ENCODE measurements at regions not wholly inside any gene's neighbourhood (a gene's known extent, or its start where the extent isn't known, plus 50 kb on each side); places are given as distances from the start of the nearest gene placed in this dataset.

DNA sequence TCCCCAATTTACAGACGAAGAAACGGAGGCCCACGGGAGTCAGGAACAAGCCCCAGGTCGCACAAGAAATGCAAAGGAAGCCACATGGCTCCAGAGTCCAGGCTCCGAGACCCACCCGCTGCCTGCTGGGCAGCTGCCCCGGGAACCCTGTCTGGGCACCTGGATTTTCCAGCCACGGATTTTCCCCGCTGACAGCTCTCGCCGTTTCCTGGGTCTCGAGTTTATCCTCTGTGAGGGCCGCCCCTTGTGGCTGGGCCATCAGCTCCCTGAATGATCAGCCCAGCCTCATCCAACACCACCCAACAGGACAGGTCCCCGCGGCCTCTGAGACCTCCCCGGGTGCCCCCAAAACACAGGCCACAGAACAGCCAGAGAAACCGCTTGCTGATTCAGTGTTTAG, 189.7 kb downstream of the BRD1 start:
- Mint-ChIP-seq H3K9me3 (no peaks in the 10 kb centered on the region), H3K27me3 (no peaks in the 10 kb centered on the region), H3K4me3 (no peak overlapping the region), H3K36me3 (ENCODE audit: low read depth) (peaks cover 44% of the 10 kb centered on the region), H3K4me1 (ENCODE audit: low read depth) (peaks cover 8% of the 10 kb centered on the region), H3K27ac (no peak overlapping the region)
- DNase-seq: no peak

DNA sequence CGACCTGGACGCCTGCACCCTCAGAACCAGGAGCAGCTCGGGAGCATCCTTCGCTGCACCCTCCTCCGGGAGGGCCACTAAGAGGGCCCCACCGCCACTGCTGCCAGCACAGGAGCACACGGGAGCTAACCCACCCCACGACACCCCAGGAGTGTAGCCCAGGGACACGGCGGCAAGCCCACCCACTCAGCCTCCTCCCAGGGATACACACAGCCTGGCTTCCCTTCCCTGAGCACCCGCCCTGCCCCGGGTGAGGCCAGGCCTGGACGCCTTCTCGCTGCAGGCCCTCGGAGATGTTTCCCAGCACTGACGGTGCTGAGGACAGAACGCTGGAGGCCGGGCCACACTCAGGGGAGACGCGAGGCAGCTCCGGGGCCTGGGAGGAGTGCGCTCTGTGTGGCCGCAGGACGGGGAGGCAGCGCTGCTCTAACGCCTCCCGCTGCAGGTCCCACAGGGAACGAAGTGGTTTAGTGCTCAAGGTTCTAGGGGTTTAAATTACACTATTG, 190.4 kb downstream of the BRD1 start:
- DNase-seq: no peak
- peaks cover 6% of the 10 kb centered on the region for H3K4me1 Mint-ChIP-seq (ENCODE audit: low read depth)
- H3K4me3 Mint-ChIP-seq: no peak overlapping the region
- no peaks in the 10 kb centered on the region for H3K27me3 Mint-ChIP-seq
- H3K9me3 Mint-ChIP-seq: no peaks in the 10 kb centered on the region
- no peak overlapping the region for H3K27ac Mint-ChIP-seq
- H3K36me3 Mint-ChIP-seq (ENCODE audit: low read depth): peaks cover 44% of the 10 kb centered on the region

DNA sequence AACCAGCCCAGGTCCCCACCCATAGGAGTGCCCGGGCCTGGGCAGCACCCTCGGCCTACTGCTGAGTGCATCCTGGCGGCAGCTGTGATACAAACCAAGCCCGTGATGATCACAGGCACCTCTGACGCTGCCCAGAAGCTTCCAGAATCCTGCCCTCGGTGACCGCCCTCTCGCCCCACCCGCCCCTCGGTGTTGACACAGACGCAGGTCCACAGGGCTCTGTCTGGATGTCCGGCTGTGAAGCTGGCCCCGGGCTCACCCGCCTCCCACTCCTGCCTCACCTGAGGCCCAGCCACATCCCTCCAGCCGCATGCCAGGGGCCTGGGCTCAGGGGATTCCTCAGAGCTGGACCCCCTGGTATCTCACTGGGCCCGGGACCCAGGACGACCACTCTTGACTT, 191.0 kb downstream of the BRD1 start:
- Mint-ChIP-seq H3K27ac (no peak overlapping the region), H3K4me1 (ENCODE audit: low read depth) (peaks cover 5% of the 10 kb centered on the region), H3K27me3 (no peaks in the 10 kb centered on the region), H3K9me3 (no peaks in the 10 kb centered on the region), H3K36me3 (ENCODE audit: low read depth) (peaks cover 44% of the 10 kb centered on the region), H3K4me3 (no peak overlapping the region)
- no peak for DNase-seq

GRCh38 chr22:49636214-49636613, 191.5 kb downstream of the BRD1 start:
- Mint-ChIP-seq H3K9me3 (no peaks in the 10 kb centered on the region), H3K4me1 (ENCODE audit: low read depth) (peaks cover 2% of the 10 kb centered on the region)

DNA sequence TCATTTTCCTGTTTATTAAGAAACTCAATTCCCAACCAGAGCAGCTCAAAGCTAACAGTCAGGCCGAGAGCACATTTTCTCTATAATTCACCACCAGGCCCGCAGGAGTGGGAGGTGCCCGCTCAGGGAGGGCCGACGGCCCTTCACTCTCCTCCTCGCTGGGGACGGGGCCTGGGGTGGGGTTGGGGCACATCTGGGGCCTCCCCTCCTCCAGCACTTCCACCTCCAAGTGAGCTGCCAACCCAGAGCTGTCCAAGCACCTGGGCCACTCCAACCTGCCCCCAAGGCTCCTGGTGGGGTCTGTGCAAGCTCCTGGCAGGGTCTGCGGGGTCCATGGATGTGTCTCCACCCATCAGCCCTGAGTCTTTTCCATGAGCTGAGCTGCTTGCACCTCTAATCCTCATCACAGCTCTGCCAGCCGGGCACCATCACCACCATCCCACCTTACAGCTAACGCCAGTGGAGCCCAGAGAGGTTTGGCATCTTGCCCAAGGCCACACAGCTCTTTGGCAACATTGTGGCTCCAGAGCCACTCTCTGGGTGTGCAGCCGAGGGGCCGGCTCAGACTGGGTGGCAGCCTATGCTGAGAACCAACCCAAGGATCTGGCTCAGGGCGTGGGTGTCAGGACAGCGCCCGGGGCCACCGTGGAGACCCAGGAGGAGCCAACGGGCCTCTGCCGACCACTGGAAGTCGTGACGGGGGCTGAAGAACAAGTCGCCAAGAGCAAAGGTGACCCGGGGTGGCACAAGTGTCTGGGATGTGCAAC, 193.5 kb downstream of the BRD1 start:
- H3K4me1 Mint-ChIP-seq (ENCODE audit: low read depth): peaks cover 3% of the 10 kb centered on the region
- H3K9me3 Mint-ChIP-seq: no peaks in the 10 kb centered on the region
- DNase-seq: no peak
- H3K27ac Mint-ChIP-seq: no peak overlapping the region
- H3K36me3 Mint-ChIP-seq (ENCODE audit: low read depth): peaks cover 39% of the 10 kb centered on the region
- H3K4me3 Mint-ChIP-seq: no peak overlapping the region
- H3K27me3 Mint-ChIP-seq: no peaks in the 10 kb centered on the region

More at GRCh38 chr22:49636214-49636613, 191.5 kb downstream of the BRD1 start:
- Mint-ChIP-seq H3K36me3 (ENCODE audit: low read depth) (peaks cover 44% of the 10 kb centered on the region), H3K27ac (no peak overlapping the region), H3K27me3 (no peaks in the 10 kb centered on the region), H3K4me3 (no peak overlapping the region)
- DNase-seq: no peak

DNA sequence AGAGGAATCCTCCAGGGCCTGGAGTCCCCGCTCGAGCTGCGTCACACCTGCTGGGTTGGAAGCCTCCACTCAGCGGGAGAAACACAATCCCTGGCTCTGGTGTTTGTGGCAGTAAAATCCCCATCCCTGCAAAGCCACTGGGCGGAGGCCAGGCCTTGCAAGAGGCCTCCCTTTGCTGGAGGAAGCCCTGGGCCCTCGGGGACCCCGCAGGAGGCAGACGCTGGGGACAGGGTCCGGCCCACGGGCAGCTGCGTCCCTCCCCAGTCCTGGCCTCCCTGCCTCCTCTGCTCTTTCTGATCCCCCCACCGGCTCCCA, 194.7 kb downstream of the BRD1 start:
- Mint-ChIP-seq H3K36me3 (ENCODE audit: low read depth) (peaks cover 34% of the 10 kb centered on the region), H3K9me3 (no peaks in the 10 kb centered on the region), H3K27me3 (no peaks in the 10 kb centered on the region), H3K4me3 (no peak overlapping the region), H3K4me1 (ENCODE audit: low read depth) (peaks cover 2% of the 10 kb centered on the region), H3K27ac (no peak overlapping the region)
- no peak for DNase-seq

GRCh38 chr22:49632199-49633009, 195.3 kb downstream of the BRD1 start:
- Mint-ChIP-seq H3K4me3 (no peak overlapping the region), H3K27me3 (no peaks in the 10 kb centered on the region), H3K36me3 (ENCODE audit: low read depth) (peaks cover 31% of the 10 kb centered on the region), H3K9me3 (no peaks in the 10 kb centered on the region), H3K27ac (no peak overlapping the region), H3K4me1 (ENCODE audit: low read depth) (peaks cover 2% of the 10 kb centered on the region)
- DNase-seq: no peak

GRCh38 chr22:49630448-49630946, 197.2 kb downstream of the BRD1 start:
- DNase-seq: no peak
- Mint-ChIP-seq H3K4me1 (ENCODE audit: low read depth) (peaks cover 7% of the 10 kb centered on the region), H3K27ac (no peak overlapping the region), H3K9me3 (no peaks in the 10 kb centered on the region), H3K4me3 (no peak overlapping the region), H3K36me3 (ENCODE audit: low read depth) (peaks cover 38% of the 10 kb centered on the region), H3K27me3 (no peaks in the 10 kb centered on the region)

DNA sequence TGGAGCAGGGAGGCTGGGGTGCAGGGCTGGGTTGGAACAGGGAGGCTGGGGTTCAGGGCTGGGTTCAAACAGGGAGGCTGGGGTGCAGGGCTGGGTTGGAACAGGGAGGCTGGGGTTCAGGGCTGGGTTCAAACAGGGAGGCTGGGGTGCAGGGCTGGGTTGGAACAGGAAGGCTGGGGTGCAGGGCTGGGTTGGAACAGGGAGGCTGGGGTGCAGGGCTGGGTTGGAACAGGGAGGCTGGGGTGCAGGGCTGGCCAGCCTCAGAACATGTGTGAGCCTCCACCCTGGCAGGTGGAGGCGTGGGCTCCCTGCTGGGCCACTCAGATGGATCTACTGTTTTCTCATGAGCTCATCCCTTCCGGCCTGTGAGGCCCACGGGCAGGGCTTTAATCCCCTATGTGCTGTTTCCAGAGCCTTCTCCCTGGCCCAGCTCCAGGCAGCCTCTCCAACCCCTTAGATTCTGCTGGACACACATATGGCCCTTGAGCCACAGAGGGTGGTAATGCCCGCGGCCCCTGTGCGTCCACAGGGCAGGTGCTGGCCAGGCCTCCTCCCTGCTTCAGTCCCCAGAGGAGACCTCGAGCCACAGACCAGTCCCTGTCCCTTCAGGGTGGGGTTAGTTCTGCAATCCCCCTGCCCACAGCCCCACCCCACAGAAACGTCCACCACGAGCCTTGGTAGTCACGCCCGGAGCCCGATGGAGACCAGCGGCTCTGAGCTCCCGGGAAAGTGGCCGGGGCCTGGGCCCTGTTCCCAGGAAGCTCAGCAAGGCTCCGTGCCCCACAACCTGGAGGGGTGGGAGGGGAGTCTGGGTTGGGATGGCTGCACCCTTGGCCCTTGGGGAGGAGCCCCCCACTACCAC, 197.9 kb downstream of the BRD1 start:
- H3K27ac Mint-ChIP-seq: no peak overlapping the region
- no peaks in the 10 kb centered on the region for H3K27me3 Mint-ChIP-seq
- H3K9me3 Mint-ChIP-seq: no peaks in the 10 kb centered on the region
- peaks cover 42% of the 10 kb centered on the region for H3K36me3 Mint-ChIP-seq (ENCODE audit: low read depth)
- no peak overlapping the region for H3K4me3 Mint-ChIP-seq
- DNase-seq: no peak
- peaks cover 9% of the 10 kb centered on the region for H3K4me1 Mint-ChIP-seq (ENCODE audit: low read depth)

DNA sequence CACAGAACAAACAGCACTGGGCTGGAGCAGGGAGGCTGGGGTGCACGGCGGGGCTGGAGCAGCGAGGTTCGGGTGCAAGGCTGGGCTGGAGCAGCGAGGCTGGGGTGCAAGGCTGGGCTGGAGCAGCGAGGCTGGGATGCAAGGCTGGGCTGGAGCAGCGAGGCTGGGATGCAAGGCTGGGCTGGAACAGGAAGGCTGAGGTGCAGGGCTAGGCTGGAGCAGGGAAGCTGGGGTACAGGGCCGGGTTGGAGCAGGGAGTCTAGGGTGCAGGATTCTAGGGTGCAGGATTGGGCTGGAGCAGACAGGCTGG, 198.5 kb downstream of the BRD1 start:
- Mint-ChIP-seq H3K27me3 (no peaks in the 10 kb centered on the region), H3K27ac (no peak overlapping the region), H3K4me1 (ENCODE audit: low read depth) (peaks cover 9% of the 10 kb centered on the region)

DNA sequence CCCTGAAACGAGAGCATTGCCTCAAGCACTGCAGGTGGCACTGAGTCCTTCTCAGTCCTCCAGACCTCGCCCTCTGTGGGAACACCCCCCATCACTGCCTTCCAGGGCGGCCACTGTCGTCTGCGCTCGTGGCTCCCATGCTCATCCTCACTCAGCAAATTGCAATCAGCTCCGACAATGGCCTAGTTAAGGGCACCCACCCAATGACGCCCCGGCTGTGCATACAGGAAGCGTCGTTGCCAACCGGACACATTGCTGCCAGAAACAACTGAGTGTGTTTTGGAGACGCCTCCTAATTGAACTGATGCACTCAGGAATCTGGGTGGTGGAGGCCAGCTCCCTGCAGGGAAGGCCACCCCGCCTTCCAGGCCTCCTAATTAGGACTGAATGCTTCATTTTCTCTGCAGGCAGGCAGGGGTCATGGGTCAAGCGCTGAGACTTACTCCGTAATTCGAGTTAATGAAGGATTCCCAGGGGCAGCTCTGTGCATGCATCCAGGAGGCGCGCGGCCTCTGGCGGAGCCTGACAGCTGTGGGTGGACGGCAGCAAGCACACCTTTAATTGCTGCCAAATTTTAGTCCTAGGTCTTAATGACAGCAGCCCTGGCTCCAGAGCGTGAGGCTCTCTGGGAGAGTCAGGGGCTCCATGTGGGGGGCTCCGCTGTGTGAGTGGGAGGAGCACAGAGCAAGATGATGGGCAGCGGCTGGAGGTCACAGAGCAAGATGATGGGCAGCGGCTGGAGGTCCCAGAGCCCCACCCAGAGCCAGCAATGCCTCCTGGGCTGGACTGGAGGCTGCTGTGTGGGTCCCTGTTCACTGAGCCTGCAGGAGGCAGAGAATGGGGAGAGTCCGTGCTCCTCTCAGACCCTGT, 199.0 kb downstream of the BRD1 start:
- Mint-ChIP-seq H3K4me1 (ENCODE audit: low read depth) (peaks cover 9% of the 10 kb centered on the region), H3K4me3 (no peak overlapping the region), H3K36me3 (ENCODE audit: low read depth) (peaks cover 40% of the 10 kb centered on the region), H3K27me3 (no peaks in the 10 kb centered on the region), H3K27ac (peak overlapping the region; percentile 30), H3K9me3 (no peaks in the 10 kb centered on the region)
- DNase-seq: no peak

More for the DNA sequence above, 198.5 kb downstream of the BRD1 start:
- Mint-ChIP-seq H3K4me3 (no peak overlapping the region), H3K36me3 (ENCODE audit: low read depth) (peaks cover 41% of the 10 kb centered on the region), H3K9me3 (no peaks in the 10 kb centered on the region)
- no peak for DNase-seq

- H3K36me3 Mint-ChIP-seq (ENCODE audit: low read depth): peaks cover 39% of the 10 kb centered on the region
- no peak overlapping the region for H3K4me3 Mint-ChIP-seq
- no peak for DNase-seq
- no peak overlapping the region for H3K27ac Mint-ChIP-seq
- H3K9me3 Mint-ChIP-seq: no peaks in the 10 kb centered on the region
- peaks cover 9% of the 10 kb centered on the region for H3K4me1 Mint-ChIP-seq (ENCODE audit: low read depth)
- no peaks in the 10 kb centered on the region for H3K27me3 Mint-ChIP-seq
These were observed 200.2 kb downstream of the BRD1 start for GRCh38 chr22:49627217-49628181.

All from activated T-cell treated with anti-CD3 and anti-CD28 coated beads, Interleukin-2, amount 50 U/mL, for 24 hours (primary cell).